HepG2 (cell line): ENCODE measurements at regions not wholly inside any gene's neighbourhood (a gene's known extent, or its start where the extent isn't known, plus 50 kb on each side); places are given as distances from the start of the nearest gene placed in this dataset.

Source experiments
- ATAC-seq: fragments of 200-7000 bp; cut with Tn5 transposase; 3 replicates; pipeline ENCODE4 v1.9.1; 2020; ENCODE audit warnings: mild to moderate bottlenecking, moderate library complexity
- BruUV-seq: library from RNA; stranded (reverse); fragments of 400-500 nt; replicated peaks from 2 replicates; lab custom pipeline; 2021; lab: Mats Ljungman, UMichigan
- CTCF ChIA-PET: fragments of 300-600 bp; formaldehyde crosslinking; extraction: SDS; loops from one replicate; lab custom pipeline; 2021; ENCODE audit warnings: low total read pairs, inconsistent platforms, low intra/inter-chr PET ratio; lab: Yijun Ruan, JAX
- POLR2A ChIA-PET: fragments of 350-600 bp; sonication (Branson Sonifier 250); formaldehyde crosslinking; loops from one replicate; lab custom pipeline; 2020; ENCODE audit warnings: antibody characterized with exemption, inconsistent platforms; lab: Yijun Ruan, JAX
- DNase-seq: peaks from one replicate; pipeline ENCODE4 v3.0.0-alpha.2; 2015; ENCODE audit warnings: low spot score
- FAIRE-seq: peaks from 3 replicates; lab custom pipeline; 2011; peaks lifted over from hg19 to GRCh38; lab: Jason Lieb, UNC
- H2AFZ ChIP-seq: one replicate; pipeline ENCODE4 v1.6.1; 2011; ENCODE audit warnings: low read length, inconsistent platforms
- H3K27ac ChIP-seq: fragments of 300-600 bp; 3 replicates; pipeline ENCODE4 v1.8.0; 2011; ENCODE audit warnings: mixed run types, mild to moderate bottlenecking, mixed read lengths, low read length, inconsistent platforms; ENCODE audit not compliant: insufficient read depth; ENCODE audit errors: extremely low read length
- H3K27me3 ChIP-seq, 2 experiments: fragments of 200-600 bp in 1 of 2; 2 replicates in 1 of 2; 3 replicates in 1 of 2; pipeline versions ENCODE4 v1.6.0 to v1.8.0; 2011; ENCODE audit warnings: low read length in 2 of 2, mild to moderate bottlenecking in 2 of 2, moderate library complexity in 2 of 2, inconsistent platforms in 1 of 2; ENCODE audit not compliant: insufficient read depth in 2 of 2, control insufficient read depth in 1 of 2
- H3K36me3 ChIP-seq, 2 experiments: fragments of 200-600 bp in 1 of 2; replicated peaks in 1 of 2; 2 replicates in 1 of 2; 3 replicates in 1 of 2; pipeline versions ENCODE4 v1.5.1 to v1.8.0; 2011; ENCODE audit warnings: low read length in 2 of 2, inconsistent platforms in 1 of 2; ENCODE audit not compliant: insufficient read depth in 2 of 2, control insufficient read depth in 1 of 2
- H3K4me1 ChIP-seq: 2 replicates; pipeline ENCODE4 v1.5.1; 2012; ENCODE audit warnings: low read length, inconsistent platforms; ENCODE audit not compliant: insufficient read depth
- H3K4me2 ChIP-seq: 2 replicates; pipeline ENCODE4 v1.6.0; 2011; ENCODE audit warnings: low read depth, low read length, inconsistent platforms
- H3K4me3 ChIP-seq, 3 experiments: fragments of 200-600 bp in 1 of 3; sonication (generic), shearing (Covaris generic) in 1 of 3; replicated peaks in 1 of 3; 2 replicates each; pipeline ENCODE4 v1.5.1; 2011 to 2016; ENCODE audit warnings: low read length in 3 of 3, inconsistent platforms in 2 of 3, low read depth in 2 of 3, mild to moderate bottlenecking in 2 of 3, control low read depth in 1 of 3, mixed read lengths in 1 of 3; ENCODE audit not compliant: insufficient read depth in 1 of 3
- H3K79me2 ChIP-seq: one replicate; pipeline ENCODE4 v1.6.1; 2011; ENCODE audit warnings: low read length, inconsistent platforms; ENCODE audit not compliant: insufficient read depth
- H3K9ac ChIP-seq: 2 replicates; pipeline ENCODE4 v1.6.0; 2011; ENCODE audit warnings: mild to moderate bottlenecking, low read depth, low read length, inconsistent platforms; ENCODE audit not compliant: insufficient read depth
- H3K9me3 ChIP-seq: 2 replicates; pipeline ENCODE4 v1.5.1; 2012; ENCODE audit warnings: mild to moderate bottlenecking, low read length
- H4K20me1 ChIP-seq: 2 replicates; pipeline ENCODE4 v1.6.0; 2011; ENCODE audit warnings: inconsistent platforms, mild to moderate bottlenecking, low read length, moderate library complexity; ENCODE audit not compliant: insufficient read depth
- ARID2 ChIP-seq: sonication (generic); formaldehyde crosslinking; IDR thresholded peaks from 2 replicates; pipeline ENCODE4 v1.8.1; 2022; ENCODE audit warnings: mild to moderate bottlenecking, missing genetic modification reagents, borderline replicate concordance
- HCFC1 ChIP-seq: fragments of 150-350 bp; IDR thresholded peaks from 2 replicates; pipeline ENCODE4 v1.6.1; 2014; ENCODE audit warnings: low read depth, low read length
- KAT2B ChIP-seq: fragments of 150-350 bp; IDR thresholded peaks from 2 replicates; pipeline ENCODE4 v1.6.1; 2014; ENCODE audit warnings: low read depth, low read length, borderline replicate concordance
- MED8 ChIP-seq: sonication (generic); formaldehyde crosslinking; IDR thresholded peaks from 2 replicates; pipeline ENCODE4 v1.8.1; 2023; ENCODE audit warnings: mild to moderate bottlenecking, missing genetic modification reagents; ENCODE audit not compliant: insufficient replicate concordance
- MEIS2 ChIP-seq: sonication (generic); formaldehyde crosslinking; IDR thresholded peaks from 2 replicates; pipeline ENCODE4 v1.9.0; 2021; ENCODE audit warnings: mild to moderate bottlenecking, missing genetic modification reagents
- SPEN ChIP-seq: sonication (generic); formaldehyde crosslinking; IDR thresholded peaks from 2 replicates; pipeline ENCODE4 v1.5.1; 2020; ENCODE audit warnings: low read depth, mild to moderate bottlenecking, missing genetic modification reagents
- ZFP36L1 ChIP-seq: sonication (generic); formaldehyde crosslinking; IDR thresholded peaks from 2 replicates; pipeline ENCODE4 v1.8.0; 2022; ENCODE audit warnings: mild to moderate bottlenecking, missing genetic modification reagents, moderate library complexity
- ZFX ChIP-seq: sonication (generic); formaldehyde crosslinking; IDR thresholded peaks from 2 replicates; pipeline ENCODE4 v1.4.0; 2020; ENCODE audit warnings: mild to moderate bottlenecking, low read depth, missing genetic modification reagents, moderate library complexity
- ZNF367 ChIP-seq: sonication (generic); formaldehyde crosslinking; IDR thresholded peaks from 2 replicates; pipeline ENCODE4 v1.4.0; 2020; ENCODE audit warnings: missing genetic modification reagents, borderline replicate concordance
- ZNF75D ChIP-seq: sonication (generic); formaldehyde crosslinking; IDR thresholded peaks from 2 replicates; pipeline ENCODE4 v1.8.1; 2023; ENCODE audit warnings: missing genetic modification reagents, mild to moderate bottlenecking, borderline replicate concordance
- WGBS: methylation state at CpG from one replicate; pipeline ENCODE4 v1.1.6; 2017; ENCODE audit warnings: low lambda C conversion rate; 5-methylcytosine and 5-hydroxymethylcytosine counted together
- in situ Hi-C: cut with HindIII; loops from 2 replicates; pipeline ENCODE4 v1.10.0; 2017; ENCODE audit warnings: low pct_unique_long_range_greater_than_20kb; ENCODE audit not compliant: extremely low pct_ligation_motif_present
- intact Hi-C: fragments of 100-400 bp; cut with micrococcal nuclease; formaldehyde crosslinking; loops from one replicate; pipeline ENCODE4 v1.10.0; 2022; ENCODE audit not compliant: unreplicated experiment
- TF ChIP-seq, protein P1 (sequence below): sonication (generic); formaldehyde crosslinking; IDR thresholded peaks from 2 replicates; pipeline ENCODE4 v1.4.0; 2020; ENCODE audit warnings: missing genetic modification reagents, low read depth, mild to moderate bottlenecking, borderline replicate concordance
- TF ChIP-seq, protein P2 (sequence below): sonication (generic); formaldehyde crosslinking; IDR thresholded peaks from 2 replicates; pipeline ENCODE4 v1.4.0; 2020; ENCODE audit warnings: missing genetic modification reagents
- TF ChIP-seq, protein P3 (sequence below): IDR thresholded peaks from 2 replicates; pipeline ENCODE4 v1.6.1; 2016; ENCODE audit warnings: mild to moderate bottlenecking
- TF ChIP-seq, protein P4 (sequence below): sonication (generic); formaldehyde crosslinking; conservative IDR thresholded peaks from 2 replicates; pipeline ENCODE4 v1.4.0; 2020; ENCODE audit warnings: missing genetic modification reagents

- no peak overlapping the region for H3K4me2 ChIP-seq
- H3K9ac ChIP-seq: no peak overlapping the region
- H3K9me3 ChIP-seq: no peaks in the 10 kb centered on the region
- no peak for FAIRE-seq
- H3K79me2 ChIP-seq: no peaks in the 10 kb centered on the region
- no peak overlapping the region for H3K4me3 ChIP-seq
- H3K27me3 ChIP-seq: no peaks in the 10 kb centered on the region
- 2% methylated on average over 2 of the region's 2 CpGs for WGBS
- POLR2A ChIA-PET: no interaction called here
- H4K20me1 ChIP-seq: no peaks in the 10 kb centered on the region
- H3K4me1 ChIP-seq: no peaks in the 10 kb centered on the region
- in situ Hi-C loops (no loop called here), intact Hi-C loops (loop anchor here (10.0 kb wide), 1 partner anchor 563 kb away; no protein-coding TSS in a partner anchor)
- ATAC-seq: no peak
- no peak overlapping the region for H2AFZ ChIP-seq
- no peaks in the 10 kb centered on the region for H3K36me3 ChIP-seq
- no peak overlapping the region for H3K27ac ChIP-seq
- CTCF ChIA-PET: no interaction called here
- BruUV-seq: no TSS peak
- TF ChIP-seq ZNF367 (CRISPR knock-in tag) (no peak), MEIS2 (CRISPR knock-in tag) (no peak), KAT2B (no peak)
- TF ChIP-seq, protein P1, sequence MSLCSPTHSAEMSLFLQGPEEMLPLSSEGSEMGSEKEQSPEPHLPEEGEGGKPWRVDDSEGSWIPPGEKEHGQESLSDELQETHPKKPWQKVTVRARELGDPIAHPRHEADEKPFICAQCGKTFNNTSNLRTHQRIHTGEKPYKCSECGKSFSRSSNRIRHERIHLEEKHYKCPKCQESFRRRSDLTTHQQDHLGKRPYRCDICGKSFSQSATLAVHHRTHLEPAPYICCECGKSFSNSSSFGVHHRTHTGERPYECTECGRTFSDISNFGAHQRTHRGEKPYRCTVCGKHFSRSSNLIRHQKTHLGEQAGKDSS: no peak
- no peak for DNase-seq
Observed at GRCh38 chr6:82492134-82492533, 128.5 kb downstream of the TPBG start.

- Histone ChIP-seq H3K27ac (no peak overlapping the region), H3K27me3 (no peaks in the 10 kb centered on the region), H3K36me3 (no peaks in the 10 kb centered on the region), H2AFZ (no peak overlapping the region), H3K79me2 (no peaks in the 10 kb centered on the region), H3K4me3 (no peak overlapping the region), H3K9ac (no peak overlapping the region), H3K4me1 (no peaks in the 10 kb centered on the region), H3K4me2 (no peak overlapping the region), H4K20me1 (no peaks in the 10 kb centered on the region), H3K9me3 (no peaks in the 10 kb centered on the region)
- POLR2A ChIA-PET: no interaction called here
- no peak for DNase-seq
- CTCF ChIA-PET: no interaction called here
- no TSS peak for BruUV-seq
- intact Hi-C loops: loop anchor here (10.0 kb wide), 1 partner anchor 561 kb away; no protein-coding TSS in a partner anchor
- in situ Hi-C loops: no loop called here
- FAIRE-seq: no peak
- ATAC-seq: no peak
- WGBS: 7% methylated on average over 1 of the region's 1 CpG
- TF ChIP-seq, protein P2, sequence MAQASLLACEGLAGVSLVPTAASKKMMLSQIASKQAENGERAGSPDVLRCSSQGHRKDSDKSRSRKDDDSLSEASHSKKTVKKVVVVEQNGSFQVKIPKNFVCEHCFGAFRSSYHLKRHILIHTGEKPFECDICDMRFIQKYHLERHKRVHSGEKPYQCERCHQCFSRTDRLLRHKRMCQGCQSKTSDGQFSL: no peak
- no peak for TF ChIP-seq MED8
- no peak for TF ChIP-seq ARID2
- TF ChIP-seq, protein P3, sequence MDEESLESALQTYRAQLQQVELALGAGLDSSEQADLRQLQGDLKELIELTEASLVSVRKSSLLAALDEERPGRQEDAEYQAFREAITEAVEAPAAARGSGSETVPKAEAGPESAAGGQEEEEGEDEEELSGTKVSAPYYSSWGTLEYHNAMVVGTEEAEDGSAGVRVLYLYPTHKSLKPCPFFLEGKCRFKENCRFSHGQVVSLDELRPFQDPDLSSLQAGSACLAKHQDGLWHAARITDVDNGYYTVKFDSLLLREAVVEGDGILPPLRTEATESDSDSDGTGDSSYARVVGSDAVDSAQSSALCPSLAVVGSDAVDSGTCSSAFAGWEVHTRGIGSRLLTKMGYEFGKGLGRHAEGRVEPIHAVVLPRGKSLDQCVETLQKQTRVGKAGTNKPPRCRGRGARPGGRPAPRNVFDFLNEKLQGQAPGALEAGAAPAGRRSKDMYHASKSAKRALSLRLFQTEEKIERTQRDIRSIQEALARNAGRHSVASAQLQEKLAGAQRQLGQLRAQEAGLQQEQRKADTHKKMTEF (CRISPR knock-in tag): no peak
- no peak for TF ChIP-seq HCFC1
- no peak for TF ChIP-seq ZFX (CRISPR knock-in tag)
- TF ChIP-seq SPEN (CRISPR knock-in tag): no peak
- no peak for TF ChIP-seq ZNF75D (CRISPR knock-in tag)
- TF ChIP-seq, protein P4, sequence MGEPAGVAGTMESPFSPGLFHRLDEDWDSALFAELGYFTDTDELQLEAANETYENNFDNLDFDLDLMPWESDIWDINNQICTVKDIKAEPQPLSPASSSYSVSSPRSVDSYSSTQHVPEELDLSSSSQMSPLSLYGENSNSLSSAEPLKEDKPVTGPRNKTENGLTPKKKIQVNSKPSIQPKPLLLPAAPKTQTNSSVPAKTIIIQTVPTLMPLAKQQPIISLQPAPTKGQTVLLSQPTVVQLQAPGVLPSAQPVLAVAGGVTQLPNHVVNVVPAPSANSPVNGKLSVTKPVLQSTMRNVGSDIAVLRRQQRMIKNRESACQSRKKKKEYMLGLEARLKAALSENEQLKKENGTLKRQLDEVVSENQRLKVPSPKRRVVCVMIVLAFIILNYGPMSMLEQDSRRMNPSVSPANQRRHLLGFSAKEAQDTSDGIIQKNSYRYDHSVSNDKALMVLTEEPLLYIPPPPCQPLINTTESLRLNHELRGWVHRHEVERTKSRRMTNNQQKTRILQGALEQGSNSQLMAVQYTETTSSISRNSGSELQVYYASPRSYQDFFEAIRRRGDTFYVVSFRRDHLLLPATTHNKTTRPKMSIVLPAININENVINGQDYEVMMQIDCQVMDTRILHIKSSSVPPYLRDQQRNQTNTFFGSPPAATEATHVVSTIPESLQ (CRISPR knock-in tag): no peak
- TF ChIP-seq ZFP36L1 (CRISPR knock-in tag): no peak
Observed at GRCh38 chr6:82493467-82493866, 129.8 kb downstream of the TPBG start.
